IPS DF 4.7 (cell line): ENCODE measurements at regions not wholly inside any gene's neighbourhood (a gene's known extent, or its start where the extent isn't known, plus 50 kb on each side); places are given as distances from the start of the nearest gene placed in this dataset.
"Not testable (repeated sequence)": the region's sequence is repeated elsewhere in the genome, so short reads cannot be mapped to it uniquely, and the experiment has no call there.

Experiments
- DNase-seq: peaks from one replicate; pipeline ENCODE4 v3.0.0-alpha.2; 2013; ENCODE audit warnings: low spot score; ENCODE audit errors: extremely low read depth

- no peak for DNase-seq
Observed at GRCh38 chrY:21033363-21033762, 277.5 kb downstream of the RPS4Y2 start.

DNA sequence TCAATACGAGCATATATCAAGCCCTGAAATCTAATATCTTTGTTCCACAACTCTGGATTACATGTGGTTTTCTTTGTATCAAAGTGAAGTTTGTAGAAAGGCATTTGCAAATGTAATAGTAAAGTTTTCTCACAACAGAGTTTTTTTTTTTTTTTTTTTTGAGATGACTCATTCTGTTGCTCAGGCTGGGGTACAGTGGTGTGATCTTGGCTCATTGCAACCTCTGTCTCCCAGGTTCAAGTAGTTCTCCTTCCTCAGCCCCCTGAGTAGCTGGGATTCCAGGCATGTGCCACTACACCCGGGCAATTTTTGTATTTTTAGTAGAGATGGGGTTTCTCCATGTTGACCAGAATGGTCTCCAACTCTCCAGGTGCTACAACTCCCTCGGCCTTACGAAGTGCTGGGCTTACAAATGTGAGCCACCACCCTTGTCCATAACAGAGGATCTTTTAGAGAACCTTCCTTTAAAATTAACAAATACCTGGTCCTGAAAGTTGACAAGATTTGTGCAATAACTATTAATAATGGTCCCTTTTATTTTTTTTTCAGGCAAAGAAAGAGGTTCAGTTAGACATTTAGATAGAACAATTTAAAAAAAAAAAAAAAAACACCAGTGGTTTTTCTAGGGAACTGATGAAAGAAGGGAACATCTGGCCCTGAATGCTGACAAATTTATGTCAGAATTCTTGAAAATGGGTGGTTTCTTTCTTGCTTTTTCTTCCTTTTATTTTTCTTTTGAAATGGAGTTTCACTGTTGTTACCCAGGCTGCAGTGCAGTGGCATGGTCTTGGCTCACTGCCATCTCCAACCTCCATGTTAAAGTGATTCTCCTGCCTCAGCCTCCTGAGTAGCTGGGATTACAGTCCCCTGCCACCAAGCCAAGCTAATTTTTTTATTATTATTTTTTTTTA lies 278.5 kb downstream of the RPS4Y2 start:
- no peak for DNase-seq

DNA sequence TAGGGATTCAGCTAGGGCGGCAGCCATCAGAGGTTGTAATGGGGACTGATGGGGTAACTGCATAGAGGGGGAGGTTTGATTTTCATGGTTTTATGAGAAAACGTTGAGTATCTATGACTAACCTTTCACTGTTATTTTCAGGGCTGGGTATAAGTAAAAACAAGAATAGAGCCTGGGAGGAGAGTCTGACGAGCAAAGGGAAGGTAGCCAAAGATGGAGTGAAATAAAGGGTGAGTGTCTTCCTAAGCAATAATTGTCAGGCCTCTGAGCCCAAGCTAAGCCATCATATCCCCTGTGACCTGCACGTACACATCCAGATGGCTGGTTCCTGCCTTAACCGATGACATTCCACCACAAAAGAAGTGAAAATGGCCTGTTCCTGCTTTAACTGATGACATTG lies 281.5 kb downstream of the RPS4Y2 start:
- not testable (repeated sequence) for DNase-seq

DNA sequence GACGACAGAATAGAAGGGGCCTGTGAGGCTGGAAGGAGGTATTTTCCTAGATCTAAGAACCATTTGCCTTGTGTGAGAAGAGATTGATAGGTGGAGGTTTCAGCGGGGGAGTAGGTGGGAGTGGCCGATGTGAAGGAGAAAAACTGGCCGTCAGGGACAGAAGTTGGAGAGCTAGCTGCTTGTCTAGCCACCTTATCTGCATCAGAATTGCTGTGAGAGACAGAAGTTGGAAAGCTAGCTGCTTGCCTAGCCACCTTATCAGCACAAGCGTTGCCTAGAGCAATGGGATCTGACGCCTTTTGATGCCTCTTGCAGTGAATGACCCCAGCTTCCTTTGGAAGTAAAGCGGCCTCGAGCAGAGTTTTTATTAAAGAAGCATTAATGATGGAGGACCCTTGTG lies 283.9 kb downstream of the RPS4Y2 start:
- no peak for DNase-seq

- not testable (repeated sequence) for DNase-seq
Observed at GRCh38 chrY:21040711-21041110, 284.8 kb downstream of the RPS4Y2 start.

DNA sequence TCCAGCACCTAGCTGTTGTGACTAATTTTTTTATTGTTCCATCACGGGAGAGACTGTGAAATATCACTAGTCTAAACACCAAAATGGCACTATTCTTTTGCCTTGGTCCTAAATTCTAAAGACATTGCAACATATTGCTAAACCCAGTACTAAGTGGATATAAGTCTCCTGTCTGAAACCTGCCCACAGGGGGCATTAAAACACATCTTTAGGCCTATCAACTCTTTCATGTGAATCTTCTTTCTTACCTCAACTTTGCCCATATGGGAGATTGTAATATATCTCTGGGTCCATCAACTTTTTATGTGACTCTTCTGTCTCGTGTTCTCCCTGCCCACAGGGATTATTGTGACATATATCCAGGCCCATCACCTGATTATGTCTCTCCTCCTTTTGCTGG lies 317.2 kb downstream of the RPS4Y2 start:
- DNase-seq, result no peak

- DNase-seq, result no peak
Observed at GRCh38 chrY:21073641-21074260, 317.8 kb downstream of the RPS4Y2 start.

- no peak for DNase-seq
Observed at GRCh38 chrY:21075658-21076057, 319.8 kb downstream of the RPS4Y2 start.

GRCh38 chrY:21079670-21080069 lies 323.8 kb downstream of the RPS4Y2 start:
- no peak for DNase-seq

DNA sequence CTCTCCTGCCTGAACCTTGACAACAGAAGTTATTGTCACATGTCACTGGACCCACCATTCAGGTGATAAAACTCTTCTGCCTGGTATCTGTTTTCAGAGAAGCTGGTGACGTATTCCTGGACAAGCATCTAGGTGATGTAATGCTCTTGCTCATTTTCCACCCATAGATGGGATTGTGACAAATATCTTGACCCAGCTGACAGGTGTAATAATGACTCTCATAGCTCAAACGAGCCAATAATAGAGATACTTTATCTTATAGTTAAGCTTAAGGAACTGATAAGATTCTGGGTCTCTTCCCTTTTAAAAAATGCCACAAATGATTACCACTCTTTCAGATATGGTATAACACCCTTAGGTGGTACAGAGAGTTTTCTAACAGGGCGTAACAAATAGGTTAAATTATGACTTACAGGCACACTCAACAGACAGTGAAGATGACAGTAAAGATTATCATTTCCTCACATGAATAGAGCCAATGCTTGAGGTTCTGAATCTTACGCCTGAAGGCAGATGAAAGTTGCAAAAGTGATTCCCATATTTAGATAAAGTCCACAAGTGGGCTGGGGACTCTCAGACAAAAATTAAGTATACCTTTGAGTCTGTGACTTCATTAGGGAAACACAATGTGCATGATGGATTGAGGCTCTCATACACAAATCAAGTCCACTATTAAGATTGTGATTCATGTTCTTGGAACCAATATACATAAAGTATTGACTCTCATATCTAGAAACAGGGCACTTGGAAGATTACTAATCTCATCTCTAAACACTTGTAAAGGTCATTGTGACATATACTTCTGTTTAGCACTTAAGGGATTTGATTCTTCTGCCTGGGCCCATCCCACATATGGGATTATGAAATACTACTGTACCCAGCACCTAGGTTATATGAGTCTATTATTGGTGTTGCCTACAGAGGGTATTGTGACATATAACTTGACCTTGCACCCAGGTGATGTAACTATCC lies 326.0 kb downstream of the RPS4Y2 start:
- no peak for DNase-seq

- no peak for DNase-seq
Observed at GRCh38 chrY:21082639-21083038, 326.7 kb downstream of the RPS4Y2 start.

DNA sequence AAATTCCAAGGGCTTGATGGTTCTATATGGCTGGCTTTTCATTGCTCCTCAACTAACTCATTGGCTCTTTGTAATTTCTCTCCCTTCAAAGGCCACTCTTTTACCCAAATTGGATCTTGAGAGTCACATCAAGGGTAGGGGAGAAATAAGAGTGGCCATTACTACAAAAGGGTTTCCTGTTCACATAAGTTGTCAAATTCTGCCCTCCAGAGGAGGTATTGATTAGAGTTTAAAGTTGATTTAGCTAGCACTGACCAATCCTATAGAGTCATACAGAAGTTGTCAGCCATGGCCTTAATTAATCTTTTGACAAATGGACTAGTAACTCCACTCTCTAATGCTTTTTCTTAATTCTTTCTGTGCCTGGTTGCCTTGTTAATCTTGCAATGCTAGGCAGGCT lies 336.0 kb downstream of the RPS4Y2 start:
- DNase-seq, result no peak

- DNase-seq, result no peak
Observed at GRCh38 chrY:21102507-21102906, 346.6 kb downstream of the RPS4Y2 start.

DNA sequence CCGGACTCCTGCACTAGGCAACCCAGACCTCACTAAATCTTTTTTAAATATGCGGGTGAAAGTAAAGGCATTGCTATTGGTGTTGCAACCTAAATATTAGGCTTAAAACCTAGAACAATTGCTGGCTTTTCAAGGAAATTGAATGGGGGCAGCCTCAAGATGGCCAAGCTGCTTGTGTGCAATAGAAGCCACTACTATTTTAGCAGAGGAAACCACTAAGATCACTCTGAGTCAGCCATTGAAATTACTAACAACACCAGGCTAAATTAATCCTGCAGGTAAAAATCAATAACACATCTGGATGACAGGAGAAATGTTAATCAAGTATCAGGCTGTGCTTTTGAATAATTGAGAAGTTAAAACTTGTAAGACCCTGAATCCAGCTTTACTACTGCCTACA lies 348.0 kb downstream of the RPS4Y2 start:
- no peak for DNase-seq

- DNase-seq, result no peak
Observed at GRCh38 chrY:21105529-21105928, 349.6 kb downstream of the RPS4Y2 start.

DNA sequence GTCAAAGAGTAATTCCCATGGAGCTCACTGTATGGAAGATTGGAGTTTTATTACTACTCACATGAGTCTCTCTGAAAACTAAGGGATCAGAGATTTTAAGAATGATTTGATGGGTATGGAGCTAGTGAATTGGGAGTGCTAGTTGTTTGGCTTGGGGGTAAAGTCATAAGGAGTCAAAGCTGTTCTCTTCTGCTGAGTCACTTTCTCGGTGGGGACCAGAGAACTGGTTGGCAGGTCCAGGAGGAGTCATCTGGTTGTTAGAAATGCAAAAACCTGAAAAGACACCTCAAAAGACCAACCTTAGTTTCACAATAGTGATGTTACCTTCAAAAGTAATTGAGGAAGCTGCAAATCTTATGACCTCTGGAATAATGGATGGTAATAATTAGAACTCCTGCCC lies 355.4 kb downstream of the RPS4Y2 start:
- no peak for DNase-seq

- no peak for DNase-seq
Observed at GRCh38 chrY:21121065-21121464, 365.2 kb downstream of the RPS4Y2 start.

DNA sequence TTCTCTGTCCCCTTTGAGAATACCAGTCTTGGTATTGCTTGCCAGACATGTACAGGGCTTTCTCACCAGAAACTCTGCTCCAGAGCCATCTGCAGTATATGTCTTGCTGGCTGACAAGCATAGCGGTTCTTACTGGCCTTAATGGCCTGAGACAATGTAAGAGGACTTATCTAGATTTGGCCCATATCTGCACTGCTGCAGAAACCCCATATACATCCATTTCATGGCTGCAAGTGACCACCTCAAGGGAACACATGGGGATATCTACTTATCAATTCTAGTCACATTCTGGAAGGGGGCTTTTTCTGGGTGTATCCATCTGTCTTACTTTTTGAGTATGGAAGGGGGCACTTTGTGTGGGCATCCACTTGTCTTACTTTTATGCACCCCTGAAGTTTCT lies 375.5 kb upstream of the RBMY1B start:
- DNase-seq, result no peak

DNA sequence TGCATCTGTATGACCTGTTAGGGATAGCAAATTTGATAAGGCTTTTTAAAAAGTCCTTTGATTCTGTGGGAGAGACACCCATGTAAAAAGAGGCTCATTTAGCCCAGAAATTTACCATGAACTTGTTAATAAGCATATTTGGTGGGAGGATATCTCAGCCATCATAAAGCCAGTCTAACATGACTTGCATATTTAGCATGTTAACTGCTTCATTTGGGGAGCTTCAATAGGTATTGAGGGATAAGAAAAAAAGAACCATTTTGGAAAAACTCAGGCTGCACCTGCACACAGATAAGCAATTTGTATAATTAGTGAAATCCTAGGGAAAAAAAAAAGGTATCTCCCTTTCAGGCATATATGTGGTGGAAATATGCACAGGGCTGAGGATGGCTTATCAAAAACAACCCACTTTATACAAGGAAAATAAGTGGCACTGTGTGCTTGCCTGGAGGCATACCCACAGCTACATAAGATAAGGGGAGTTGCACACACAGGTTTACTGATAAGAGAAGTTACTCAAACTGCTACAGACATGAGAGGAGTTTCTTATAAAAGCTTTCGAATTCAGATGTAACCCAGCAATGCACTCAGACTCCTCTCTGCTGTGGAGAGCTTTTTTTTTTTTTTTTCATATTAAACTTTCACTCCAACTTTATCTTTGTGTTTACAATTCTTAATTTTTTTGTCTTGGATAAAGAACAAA lies 372.9 kb upstream of the RBMY1B start:
- no peak for DNase-seq

DNA sequence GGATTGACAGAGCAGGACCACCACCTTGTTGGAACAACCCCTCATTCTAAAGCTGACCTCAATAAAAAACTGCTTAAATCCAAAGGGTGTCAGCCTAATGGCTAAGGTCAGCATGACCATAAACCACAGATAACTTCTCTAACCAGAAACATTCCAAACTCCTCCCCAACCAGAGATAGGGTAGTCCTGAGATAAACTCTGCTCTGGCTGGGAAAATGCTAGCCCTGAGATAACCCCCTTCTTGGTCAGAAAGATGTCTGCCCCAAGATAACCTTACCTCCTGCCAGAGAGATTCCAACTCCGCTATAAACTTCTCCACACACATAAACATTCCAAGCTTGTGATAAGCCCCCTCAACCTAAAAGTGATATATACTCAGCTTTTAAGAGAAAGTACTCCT lies 364.8 kb upstream of the RBMY1B start:
- DNase-seq, result no peak

DNA sequence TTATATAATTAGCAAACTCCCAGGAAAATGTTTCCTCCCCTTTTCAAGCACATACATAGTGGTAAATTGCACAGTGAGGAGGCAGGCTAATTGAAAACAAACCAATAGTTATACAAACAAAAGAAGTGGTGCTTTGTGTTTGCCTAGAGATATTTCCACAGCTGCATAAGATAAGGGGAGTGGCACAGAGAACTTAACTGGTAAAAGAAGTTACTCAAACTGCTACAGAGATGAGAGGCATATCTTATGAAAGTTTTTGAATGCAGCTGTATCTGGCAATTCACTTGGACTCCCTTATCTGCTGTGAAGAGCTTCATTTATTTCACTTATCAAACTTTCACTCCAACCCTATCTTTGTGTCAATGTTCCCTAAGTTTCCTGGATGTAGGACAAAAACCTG lies 361.2 kb upstream of the RBMY1B start:
- no peak for DNase-seq
